ENCODE measurements at regions not wholly inside any gene's neighbourhood (a gene's known extent, or its start where the extent isn't known, plus 50 kb on each side); places are given as distances from the start of the nearest gene placed in this dataset.

DNA sequence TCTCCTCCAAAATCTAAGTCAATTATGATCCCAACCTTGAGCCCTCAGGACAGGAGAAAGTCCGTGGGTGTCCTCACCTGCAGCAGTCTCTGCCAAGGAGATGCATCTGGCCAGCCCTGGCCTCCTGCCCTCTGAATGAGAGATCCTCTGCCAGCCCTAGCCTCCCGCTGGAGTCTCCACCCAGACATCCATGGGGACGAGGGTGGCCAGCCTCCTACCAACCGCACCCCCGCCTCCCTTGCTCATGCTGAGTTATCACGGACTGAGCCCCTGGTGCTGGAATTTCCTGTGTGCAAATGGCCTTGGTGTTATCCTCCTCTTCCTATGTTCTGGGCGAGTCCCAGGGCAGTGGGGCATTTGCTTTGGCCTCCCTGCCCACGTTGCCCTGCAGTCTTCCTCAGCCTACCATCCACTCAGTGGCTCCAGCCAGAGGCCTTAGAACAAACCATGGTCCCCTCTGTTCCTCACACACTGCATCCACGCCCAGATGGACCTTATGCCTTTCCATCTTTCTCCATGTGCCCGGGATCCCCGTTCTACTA is 116.4 kb downstream of the ACKR3 start:
- DNase-seq (no peak), ATAC-seq (no peak)
- H3K4me1 Mint-ChIP-seq: peaks cover 0 to 4% (median 0%) of the 10 kb centered on the region in 7 donors
- ChIA-PET CTCF (no interaction called here), POLR2A (no interaction called here)
- intact Hi-C loops (cut with micrococcal nuclease): no loop called here
- H3K9me3 Mint-ChIP-seq: no peaks in the 10 kb centered on the region
- Histone ChIP-seq H3K9me3 (ENCODE audit: control insufficient read depth in 2 of 3, low read length in 3 of 3) (no peaks in the 10 kb centered on the region), H3K36me3 (ENCODE audit: control insufficient read depth in 2 of 3, insufficient read depth in 3 of 3, low read length in 3 of 3) (no peaks in the 10 kb centered on the region), H3K4me1 (ENCODE audit: control insufficient read depth in 2 of 2, insufficient read depth in 2 of 2, low read length in 2 of 2) (no peaks in the 10 kb centered on the region), H3K27ac (ENCODE audit: low read depth, low read length) (no peak overlapping the region), H3K4me3 (ENCODE audit: low read length) (no peak overlapping the region), H3K27me3 (ENCODE audit: control insufficient read depth in 2 of 2, insufficient read depth in 2 of 2, low read length in 2 of 2) (no peaks in the 10 kb centered on the region)
- H3K27ac Mint-ChIP-seq: no peak overlapping the region
- peaks cover 0 to 28% (median 10%) of the 10 kb centered on the region in 5 donors for H3K27me3 Mint-ChIP-seq
- H3K4me3 Mint-ChIP-seq: no peak overlapping the region
- H3K36me3 Mint-ChIP-seq: no peaks in the 10 kb centered on the region

DNA sequence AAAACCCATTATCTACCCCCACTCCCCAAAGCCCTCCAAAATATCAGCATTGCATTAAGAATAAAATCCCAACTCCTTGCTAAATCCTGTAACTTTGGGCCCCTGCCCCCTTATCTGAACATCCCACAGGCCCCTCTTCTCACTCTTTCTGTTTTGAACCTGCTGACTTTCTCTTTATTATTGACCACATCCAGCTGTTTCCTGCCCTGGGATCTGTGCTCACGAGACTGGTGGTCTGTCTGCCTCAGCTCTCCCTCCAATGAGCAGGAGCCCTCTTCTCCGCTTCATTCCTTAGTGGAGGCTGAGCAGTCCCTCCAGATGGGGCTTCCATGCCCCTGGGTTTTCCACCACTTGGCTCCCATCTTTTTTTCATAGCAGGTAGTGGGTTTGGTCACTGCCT is 116.9 kb downstream of the ACKR3 start:
- Histone ChIP-seq H3K4me1 (ENCODE audit: control insufficient read depth in 2 of 2, insufficient read depth in 2 of 2, low read length in 2 of 2) (no peaks in the 10 kb centered on the region), H3K9me3 (ENCODE audit: control insufficient read depth in 2 of 3, low read length in 3 of 3) (no peaks in the 10 kb centered on the region), H3K36me3 (ENCODE audit: control insufficient read depth in 2 of 3, insufficient read depth in 3 of 3, low read length in 3 of 3) (no peaks in the 10 kb centered on the region), H3K4me3 (ENCODE audit: low read length) (no peak overlapping the region), H3K27ac (ENCODE audit: low read depth, low read length) (no peak overlapping the region), H3K27me3 (ENCODE audit: control insufficient read depth in 2 of 2, insufficient read depth in 2 of 2, low read length in 2 of 2) (no peaks in the 10 kb centered on the region)
- Mint-ChIP-seq H3K4me1 (peaks cover 0 to 4% (median 0%) of the 10 kb centered on the region in 7 donors), H3K9me3 (no peaks in the 10 kb centered on the region), H3K27me3 (peaks cover 0 to 32% (median 10%) of the 10 kb centered on the region in 5 donors), H3K4me3 (no peak overlapping the region), H3K27ac (peak overlapping the region in 2 of 9 donors; percentile 6 to 71), H3K36me3 (no peaks in the 10 kb centered on the region)
- CTCF ChIA-PET: no interaction called here
- intact Hi-C loops (cut with micrococcal nuclease): no loop called here
- no peak for ATAC-seq
- POLR2A ChIA-PET: no interaction called here
- no peak for DNase-seq

DNA sequence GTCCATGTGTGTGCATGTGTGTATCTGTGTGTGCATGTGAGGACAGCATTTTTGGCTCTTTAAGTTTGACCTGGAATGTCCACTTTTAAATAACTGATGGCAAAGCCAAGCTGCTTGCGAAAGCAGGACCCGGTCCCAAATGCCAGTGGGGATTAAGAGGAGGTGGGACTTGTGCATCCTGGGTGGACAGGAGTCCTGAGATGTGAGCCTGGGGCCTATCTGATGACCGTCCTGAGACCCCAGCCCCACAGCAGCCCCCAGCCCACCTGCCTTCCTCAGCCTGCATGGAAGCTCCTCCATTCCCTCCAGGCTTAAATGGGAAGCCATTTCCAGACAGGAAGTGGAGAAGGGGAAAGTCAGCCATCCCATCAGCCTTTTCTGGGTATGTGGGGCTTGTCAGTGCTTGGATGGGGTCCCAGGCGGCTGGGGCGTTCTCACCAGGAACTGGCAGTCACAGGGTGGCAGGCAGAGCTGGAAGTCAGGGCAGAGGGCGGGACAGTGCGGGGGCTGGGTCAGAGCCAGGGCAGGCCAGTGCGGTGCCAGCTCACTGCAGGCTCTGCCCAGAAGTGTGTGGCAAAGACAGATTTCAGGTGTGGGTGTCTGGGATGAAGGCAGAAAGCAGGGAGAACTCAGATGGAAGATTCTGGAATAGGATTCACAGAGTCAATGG is 117.8 kb downstream of the ACKR3 start:
- H3K36me3 Mint-ChIP-seq: no peaks in the 10 kb centered on the region
- H3K27ac Mint-ChIP-seq: peak overlapping the region in 1 of 9 donors; percentile 51
- POLR2A ChIA-PET: no interaction called here
- no peaks in the 10 kb centered on the region for H3K4me1 ChIP-seq (ENCODE audit: control insufficient read depth in 2 of 2, insufficient read depth in 2 of 2, low read length in 2 of 2)
- H3K27me3 ChIP-seq (ENCODE audit: control insufficient read depth in 2 of 2, insufficient read depth in 2 of 2, low read length in 2 of 2): no peaks in the 10 kb centered on the region
- intact Hi-C loops (cut with micrococcal nuclease): no loop called here
- no peaks in the 10 kb centered on the region for H3K9me3 Mint-ChIP-seq
- peaks cover 0 to 39% (median 10%) of the 10 kb centered on the region in 5 donors for H3K27me3 Mint-ChIP-seq
- H3K4me3 Mint-ChIP-seq: no peak overlapping the region
- H3K4me1 Mint-ChIP-seq: peaks cover 0 to 4% (median 0%) of the 10 kb centered on the region in 7 donors
- DNase-seq (no peak), ATAC-seq (no peak)
- no peaks in the 10 kb centered on the region for H3K9me3 ChIP-seq (ENCODE audit: control insufficient read depth in 2 of 3, low read length in 3 of 3)
- CTCF ChIA-PET: no interaction called here
- no peak overlapping the region for H3K27ac ChIP-seq (ENCODE audit: low read depth, low read length)
- H3K36me3 ChIP-seq (ENCODE audit: control insufficient read depth in 2 of 3, insufficient read depth in 3 of 3, low read length in 3 of 3): no peaks in the 10 kb centered on the region
- no peak overlapping the region for H3K4me3 ChIP-seq (ENCODE audit: low read length)

DNA sequence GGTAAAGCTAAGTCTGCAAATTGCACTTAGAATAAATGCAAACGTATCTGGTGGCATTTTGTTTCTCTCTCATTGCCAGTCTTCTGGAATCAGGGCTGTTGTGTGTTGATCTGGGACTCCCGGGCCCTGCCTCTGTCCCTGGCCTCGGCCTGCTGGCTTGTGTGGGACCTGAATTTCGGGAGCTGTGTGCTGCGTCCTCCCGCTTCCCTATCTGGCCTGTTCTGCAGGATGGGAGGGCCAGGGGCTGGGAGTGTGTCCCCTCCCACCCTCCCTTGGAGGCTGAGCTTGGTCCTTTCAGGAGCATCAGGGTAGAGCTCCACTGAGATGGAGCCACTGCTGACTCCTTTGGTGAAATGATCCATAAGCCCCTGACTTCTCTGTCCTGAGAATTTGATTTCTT is 118.5 kb downstream of the ACKR3 start:
- no peaks in the 10 kb centered on the region for H3K4me1 ChIP-seq (ENCODE audit: control insufficient read depth in 2 of 2, insufficient read depth in 2 of 2, low read length in 2 of 2)
- no peak overlapping the region for H3K4me3 Mint-ChIP-seq
- ATAC-seq (no peak), DNase-seq (no peak)
- peaks cover 0 to 4% (median 0%) of the 10 kb centered on the region in 7 donors for H3K4me1 Mint-ChIP-seq
- H3K27me3 ChIP-seq (ENCODE audit: control insufficient read depth in 2 of 2, insufficient read depth in 2 of 2, low read length in 2 of 2): no peaks in the 10 kb centered on the region
- no peak overlapping the region for H3K27ac ChIP-seq (ENCODE audit: low read depth, low read length)
- peaks cover 0 to 41% (median 10%) of the 10 kb centered on the region in 5 donors for H3K27me3 Mint-ChIP-seq
- no peaks in the 10 kb centered on the region for H3K9me3 ChIP-seq (ENCODE audit: control insufficient read depth in 2 of 3, low read length in 3 of 3)
- no peak overlapping the region for H3K27ac Mint-ChIP-seq
- intact Hi-C loops (cut with micrococcal nuclease): no loop called here
- ChIA-PET POLR2A (no interaction called here), CTCF (no interaction called here)
- H3K36me3 Mint-ChIP-seq: no peaks in the 10 kb centered on the region
- no peaks in the 10 kb centered on the region for H3K9me3 Mint-ChIP-seq
- H3K36me3 ChIP-seq (ENCODE audit: control insufficient read depth in 2 of 3, insufficient read depth in 3 of 3, low read length in 3 of 3): no peaks in the 10 kb centered on the region
- H3K4me3 ChIP-seq (ENCODE audit: low read length): no peak overlapping the region

DNA sequence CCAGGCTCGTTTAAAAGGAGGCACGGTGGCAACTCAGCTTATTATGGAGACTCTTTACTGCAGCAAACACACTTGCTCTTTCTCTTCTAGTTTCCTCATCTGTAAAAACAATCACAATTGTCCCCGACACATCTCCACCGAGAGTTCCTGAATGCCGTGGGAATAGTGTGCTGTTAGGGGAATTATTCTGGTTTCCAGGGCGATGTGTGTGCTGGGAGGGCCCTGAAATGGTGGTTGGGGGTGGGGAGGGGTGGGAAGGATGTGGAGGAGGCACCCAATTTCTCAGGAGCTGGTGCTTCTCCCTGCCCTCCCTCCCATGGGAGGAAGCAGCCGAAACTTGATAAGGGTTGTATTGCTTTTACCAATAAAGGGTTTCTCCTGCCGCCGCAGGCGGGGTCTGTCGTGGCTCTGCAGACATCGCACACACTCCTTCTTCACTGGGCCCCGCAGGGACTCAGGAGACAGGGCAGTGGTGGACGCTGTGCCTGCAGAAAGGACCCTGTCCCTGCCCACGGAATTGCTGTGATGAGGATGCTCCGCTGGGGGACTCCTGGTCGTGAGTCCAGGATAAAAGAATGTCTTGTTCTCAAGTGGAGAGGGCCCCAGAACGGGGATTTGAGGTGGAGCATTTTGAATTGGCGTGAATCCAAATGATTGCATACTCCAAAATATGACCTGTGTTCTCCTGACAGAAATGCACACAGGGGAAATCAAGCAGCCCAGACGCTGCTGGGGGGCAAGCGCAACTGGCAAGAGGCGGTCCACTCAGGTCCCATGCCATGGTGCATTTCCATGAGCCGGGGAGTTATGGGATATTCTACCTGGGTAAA is 119.2 kb downstream of the ACKR3 start:
- no peaks in the 10 kb centered on the region for H3K9me3 Mint-ChIP-seq
- H3K27ac Mint-ChIP-seq: no peak overlapping the region
- H3K4me1 Mint-ChIP-seq: peaks cover 0 to 4% (median 0%) of the 10 kb centered on the region in 7 donors
- no peaks in the 10 kb centered on the region for H3K36me3 Mint-ChIP-seq
- H3K36me3 ChIP-seq (ENCODE audit: control insufficient read depth in 2 of 3, insufficient read depth in 3 of 3, low read length in 3 of 3): no peaks in the 10 kb centered on the region
- ChIA-PET CTCF (no interaction called here), POLR2A (no interaction called here)
- no peak overlapping the region for H3K4me3 Mint-ChIP-seq
- no peak for ATAC-seq
- DNase-seq: no peak
- H3K27me3 Mint-ChIP-seq: peaks cover 0 to 43% (median 10%) of the 10 kb centered on the region in 5 donors
- no peaks in the 10 kb centered on the region for H3K4me1 ChIP-seq (ENCODE audit: control insufficient read depth in 2 of 2, insufficient read depth in 2 of 2, low read length in 2 of 2)
- no peak overlapping the region for H3K4me3 ChIP-seq (ENCODE audit: low read length)
- intact Hi-C loops (cut with micrococcal nuclease): no loop called here
- no peak overlapping the region for H3K27ac ChIP-seq (ENCODE audit: low read depth, low read length)
- H3K9me3 ChIP-seq (ENCODE audit: control insufficient read depth in 2 of 3, low read length in 3 of 3): no peaks in the 10 kb centered on the region
- no peaks in the 10 kb centered on the region for H3K27me3 ChIP-seq (ENCODE audit: control insufficient read depth in 2 of 2, insufficient read depth in 2 of 2, low read length in 2 of 2)

DNA sequence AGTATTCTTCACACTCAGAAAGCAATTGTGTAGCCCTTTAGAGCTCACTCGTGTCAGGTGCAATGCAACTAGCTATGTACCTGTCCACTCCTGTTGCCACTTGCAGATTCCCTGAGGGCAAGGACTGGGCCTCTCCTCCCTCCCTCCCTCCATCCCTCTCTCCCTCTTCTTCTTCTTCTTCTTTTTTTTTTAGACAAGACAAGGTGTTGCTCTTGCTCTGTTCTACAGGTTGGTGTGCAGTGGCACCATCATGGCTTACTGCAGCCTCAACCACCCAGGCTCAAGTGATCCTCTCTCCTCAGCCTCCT is 119.7 kb downstream of the ACKR3 start:
- H3K27me3 Mint-ChIP-seq: peaks cover 0 to 43% (median 10%) of the 10 kb centered on the region in 5 donors
- Histone ChIP-seq H3K4me3 (ENCODE audit: low read length) (no peak overlapping the region), H3K36me3 (ENCODE audit: control insufficient read depth in 2 of 3, insufficient read depth in 3 of 3, low read length in 3 of 3) (no peaks in the 10 kb centered on the region), H3K27me3 (ENCODE audit: control insufficient read depth in 2 of 2, insufficient read depth in 2 of 2, low read length in 2 of 2) (no peaks in the 10 kb centered on the region), H3K4me1 (ENCODE audit: control insufficient read depth in 2 of 2, insufficient read depth in 2 of 2, low read length in 2 of 2) (no peaks in the 10 kb centered on the region), H3K27ac (ENCODE audit: low read depth, low read length) (no peak overlapping the region), H3K9me3 (ENCODE audit: control insufficient read depth in 2 of 3, low read length in 3 of 3) (no peaks in the 10 kb centered on the region)
- intact Hi-C loops (cut with micrococcal nuclease): no loop called here
- H3K4me1 Mint-ChIP-seq: peaks cover 0 to 4% (median 0%) of the 10 kb centered on the region in 7 donors
- ChIA-PET POLR2A (no interaction called here), CTCF (no interaction called here)
- no peak overlapping the region for H3K4me3 Mint-ChIP-seq
- no peaks in the 10 kb centered on the region for H3K9me3 Mint-ChIP-seq
- no peak for ATAC-seq
- H3K27ac Mint-ChIP-seq: no peak overlapping the region
- H3K36me3 Mint-ChIP-seq: no peaks in the 10 kb centered on the region
- no peak for DNase-seq

DNA sequence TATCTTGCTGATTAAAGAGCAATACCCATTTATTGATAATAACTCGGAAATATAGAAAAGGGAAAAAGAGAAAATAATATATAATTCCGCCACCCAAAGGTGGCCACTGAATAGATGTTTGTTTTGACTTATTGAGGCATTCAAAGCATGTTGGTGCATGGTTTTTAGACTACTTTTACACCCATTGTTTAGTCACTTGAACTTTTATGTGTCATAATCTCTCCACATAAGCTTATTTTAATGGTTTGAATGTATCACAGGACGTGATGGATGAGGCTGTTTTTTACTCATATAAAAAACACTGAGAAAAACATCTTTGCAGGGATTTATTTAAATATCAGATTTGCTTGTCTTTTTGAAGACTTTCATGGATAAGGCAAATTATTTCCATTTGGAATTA is 120.4 kb downstream of the ACKR3 start:
- no peak overlapping the region for H3K4me3 Mint-ChIP-seq
- peaks cover 0 to 4% (median 0%) of the 10 kb centered on the region in 7 donors for H3K4me1 Mint-ChIP-seq
- H3K27ac Mint-ChIP-seq: no peak overlapping the region
- no peaks in the 10 kb centered on the region for H3K4me1 ChIP-seq (ENCODE audit: control insufficient read depth in 2 of 2, insufficient read depth in 2 of 2, low read length in 2 of 2)
- H3K4me3 ChIP-seq (ENCODE audit: low read length): no peak overlapping the region
- no peaks in the 10 kb centered on the region for H3K9me3 ChIP-seq (ENCODE audit: control insufficient read depth in 2 of 3, low read length in 3 of 3)
- intact Hi-C loops (cut with micrococcal nuclease): no loop called here
- no peak overlapping the region for H3K27ac ChIP-seq (ENCODE audit: low read depth, low read length)
- POLR2A ChIA-PET: no interaction called here
- no peaks in the 10 kb centered on the region for H3K36me3 Mint-ChIP-seq
- H3K27me3 ChIP-seq (ENCODE audit: control insufficient read depth in 2 of 2, insufficient read depth in 2 of 2, low read length in 2 of 2): no peaks in the 10 kb centered on the region
- no peaks in the 10 kb centered on the region for H3K9me3 Mint-ChIP-seq
- no peak for DNase-seq
- no peak for ATAC-seq
- CTCF ChIA-PET: no interaction called here
- H3K36me3 ChIP-seq (ENCODE audit: control insufficient read depth in 2 of 3, insufficient read depth in 3 of 3, low read length in 3 of 3): no peaks in the 10 kb centered on the region
- peaks cover 0 to 43% (median 11%) of the 10 kb centered on the region in 5 donors for H3K27me3 Mint-ChIP-seq
